Smooth muscle cell (in vitro differentiated cells): ENCODE measurements at regions not wholly inside any gene's neighbourhood (a gene's known extent, or its start where the extent isn't known, plus 50 kb on each side); places are given as distances from the start of the nearest gene placed in this dataset. TPM values are rescaled to one million over a fixed set of nuclear protein-coding genes. Genes with fewer than 3 reads are reported as not detected.

Experiments
- microRNA counts: library from miRNA; unstranded; fragments of <30 nt; microRNA quantifications from one replicate; lab custom pipeline; 2016
- microRNA-seq: library from miRNA; unstranded; fragments of <30 nt; microRNA quantifications from one replicate; pipeline ENCODE4, GENCODE V29; 2016; ENCODE audit warnings: borderline number of aligned reads
- small RNA-seq: library from RNA; depleted of rRNA; stranded (forward); fragments of <200 nt; gene quantifications from one replicate; pipeline ENCODE3, GENCODE V24; 2014

MicroRNAs encoded in the stretch of these regions (microRNA counts, 767-probe panel; counts per million panel counts)
- microRNA hsa-miR-548a-3p (lab: Ali Mortazavi, UCI): 183 counts per million

Small RNA genes in the stretch of these regions (microRNA-seq; reads per million reads assigned to microRNA genes)
- gene MIR548A1: not detected

Small RNA genes in the stretch of these regions (small RNA-seq; reads per million reads assigned to genes)
- gene MIR548A1: not detected
- gene RNA5SP205: not detected
- not detected for gene RNU6-801P
